Germinal center (tissue), 1 donor: ENCODE measurements at regions not wholly inside any gene's neighbourhood (a gene's known extent, or its start where the extent isn't known, plus 50 kb on each side); places are given as distances from the start of the nearest gene placed in this dataset.

Experiments
- DNase-seq: peaks from one replicate; pipeline ENCODE4 v3.0.0; 2012; ENCODE audit warnings: mixed read lengths, low spot score

DNA sequence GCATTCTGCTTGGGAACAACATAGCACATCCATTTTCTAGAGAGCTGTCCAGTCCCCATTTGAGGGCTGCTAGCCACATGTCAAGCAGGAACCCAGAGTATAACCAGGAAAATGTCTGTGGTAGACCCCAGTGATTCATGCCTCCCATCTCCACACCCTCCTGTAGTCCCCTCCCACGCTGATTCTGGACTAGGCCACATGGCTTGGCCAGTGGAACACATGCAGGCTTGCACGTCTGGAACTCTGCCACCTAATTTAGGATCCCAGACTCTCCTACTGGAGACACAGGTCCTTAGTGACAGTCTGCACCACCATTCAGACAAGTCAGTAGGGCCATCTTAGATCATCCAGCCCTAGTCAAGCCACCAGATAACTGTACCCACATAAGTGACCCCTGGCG, 149.8 kb downstream of the ZIC5 start:
- no peak for DNase-seq

DNA sequence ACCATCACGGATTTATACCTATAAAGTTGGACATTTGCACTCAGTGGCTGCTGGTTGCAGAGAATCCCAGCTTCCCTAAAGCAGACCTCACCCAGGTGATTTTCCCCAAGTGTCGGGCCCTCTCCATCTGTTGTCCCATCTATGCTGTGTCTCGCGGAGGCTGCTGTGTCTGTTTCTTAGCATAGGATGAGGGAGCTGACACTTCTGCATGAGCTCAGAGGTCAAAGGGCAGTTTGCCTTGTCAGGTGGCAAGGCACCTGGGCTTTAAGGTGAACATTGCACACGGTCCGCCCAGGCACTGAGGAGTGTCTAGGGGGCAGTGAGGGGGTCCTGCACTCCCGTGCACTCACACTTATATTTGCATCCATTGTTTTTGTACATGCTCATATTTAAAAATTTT, 151.6 kb downstream of the ZIC5 start:
- DNase-seq = no peak

DNA sequence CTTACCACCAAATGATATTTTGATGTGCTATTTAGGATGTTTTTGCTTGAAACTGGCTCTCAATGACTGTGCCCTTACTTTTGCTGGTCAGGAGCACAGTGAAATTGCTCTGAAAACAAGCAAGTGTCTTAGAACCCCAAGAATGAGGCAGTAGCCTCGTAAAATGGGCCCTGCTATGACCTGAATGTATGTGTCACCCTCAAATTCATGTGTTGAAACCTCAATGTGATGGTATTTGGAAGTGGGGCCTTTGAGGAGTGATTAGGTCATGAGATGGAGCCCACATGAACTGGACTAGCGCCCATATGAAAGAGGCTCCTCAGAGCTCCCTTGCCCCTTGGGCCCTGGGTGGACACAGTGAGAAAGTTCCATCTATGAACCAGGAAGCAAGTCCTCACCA, 155.2 kb downstream of the ZIC5 start:
- no peak for DNase-seq

DNA sequence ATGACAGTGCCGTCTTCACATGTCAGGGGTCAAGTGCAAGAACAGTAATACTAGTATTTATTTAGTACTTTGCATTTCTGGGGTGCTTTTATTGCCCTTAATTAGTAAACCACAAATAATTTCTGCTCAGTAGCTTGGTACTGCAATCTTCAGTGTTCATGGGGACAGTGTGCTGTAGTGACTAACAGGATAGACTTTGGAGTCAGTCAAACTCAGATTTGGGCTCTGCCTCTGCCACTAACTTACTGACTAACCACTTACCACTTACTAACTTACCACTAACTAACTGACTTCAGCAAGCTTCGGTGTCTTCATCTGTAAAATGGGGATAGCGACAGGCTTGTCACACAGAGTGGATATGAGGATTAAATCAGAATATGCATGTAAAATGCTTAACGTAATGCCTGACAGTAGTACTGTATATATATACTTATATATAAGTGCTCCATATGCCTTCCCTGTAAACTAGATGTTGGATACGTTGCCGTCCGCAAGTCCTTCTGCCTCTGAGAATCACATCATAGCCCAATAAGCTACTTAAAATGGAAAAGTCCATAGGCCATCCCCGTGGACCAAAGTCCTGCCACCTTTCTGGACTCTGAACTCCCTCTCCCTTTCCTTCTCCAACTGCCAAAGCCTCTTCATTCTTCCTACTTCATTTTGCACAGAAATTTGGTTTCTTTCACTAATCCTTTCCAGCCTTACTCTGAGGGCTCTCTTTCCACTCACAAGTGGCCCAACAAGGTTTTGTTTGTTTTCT, 158.1 kb downstream of the ZIC5 start:
- no peak for DNase-seq

DNA sequence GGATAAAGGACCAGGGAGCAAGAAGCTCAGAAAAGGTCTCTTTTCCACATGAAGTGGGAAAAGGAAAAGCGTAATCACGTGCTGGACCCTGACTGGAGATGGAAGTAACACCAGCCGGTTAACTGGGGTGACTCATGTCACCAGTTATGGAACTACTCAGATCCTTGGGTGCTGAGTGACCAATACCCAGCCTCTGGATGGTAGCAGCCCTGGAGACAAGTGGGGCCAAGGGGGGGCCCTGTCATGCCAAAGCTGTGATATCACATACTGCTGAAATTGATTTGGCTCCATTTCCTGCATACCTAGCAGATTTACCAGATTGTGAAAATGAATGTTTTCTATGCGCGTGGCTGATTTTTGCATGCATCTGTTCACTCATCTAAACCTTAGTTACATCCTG, 158.9 kb downstream of the ZIC5 start:
- DNase-seq = no peak

DNA sequence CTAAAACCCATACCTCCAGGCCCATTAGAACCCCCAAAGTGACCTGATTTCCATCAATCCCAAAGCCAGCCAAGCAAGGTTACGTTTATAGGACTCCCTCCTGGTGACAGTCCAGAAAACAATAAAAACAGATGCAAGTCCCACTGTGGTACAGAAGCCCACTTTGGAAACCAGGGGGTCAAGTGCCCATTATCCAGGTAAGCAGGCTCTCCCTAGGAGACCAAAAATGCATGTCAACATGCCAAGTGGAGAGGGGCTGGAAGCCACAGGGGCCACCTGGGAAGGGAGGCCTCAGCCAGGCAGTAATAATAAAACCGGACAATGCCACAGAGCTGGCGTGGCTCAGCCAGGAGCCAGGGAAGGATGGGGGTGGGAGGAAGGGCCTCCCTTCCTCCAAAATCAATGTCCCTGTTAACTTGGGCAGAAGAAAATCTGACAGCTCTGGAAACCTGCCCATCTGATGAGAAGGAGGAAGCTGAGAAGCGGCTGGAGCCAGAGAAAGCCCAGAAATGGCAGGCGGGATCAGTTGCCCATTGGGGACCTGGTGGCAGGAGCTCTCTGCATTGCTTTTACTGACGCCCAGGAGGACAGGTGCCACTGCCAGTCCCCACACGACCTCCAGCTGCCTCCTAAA, 160.4 kb downstream of the ZIC5 start:
- no peak for DNase-seq

DNA sequence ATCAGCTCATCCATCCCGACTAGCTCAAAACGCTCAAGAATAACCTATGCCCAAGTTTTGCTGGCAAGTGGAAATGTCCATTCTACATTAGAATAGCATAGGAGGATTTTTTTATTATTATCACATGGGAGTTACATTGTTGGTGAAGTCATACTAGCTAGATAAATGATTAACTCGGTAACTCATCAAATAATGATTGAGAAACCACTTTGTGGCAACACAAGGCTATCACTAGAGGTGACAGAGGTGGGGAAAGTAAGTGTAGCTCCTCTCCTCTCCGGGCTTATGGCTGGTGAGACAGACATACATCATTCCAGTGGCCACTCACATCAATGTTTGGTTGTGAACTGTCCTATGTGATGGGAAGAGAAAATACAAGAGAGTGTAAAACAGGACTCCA, 161.6 kb downstream of the ZIC5 start:
- DNase-seq = no peak

DNA sequence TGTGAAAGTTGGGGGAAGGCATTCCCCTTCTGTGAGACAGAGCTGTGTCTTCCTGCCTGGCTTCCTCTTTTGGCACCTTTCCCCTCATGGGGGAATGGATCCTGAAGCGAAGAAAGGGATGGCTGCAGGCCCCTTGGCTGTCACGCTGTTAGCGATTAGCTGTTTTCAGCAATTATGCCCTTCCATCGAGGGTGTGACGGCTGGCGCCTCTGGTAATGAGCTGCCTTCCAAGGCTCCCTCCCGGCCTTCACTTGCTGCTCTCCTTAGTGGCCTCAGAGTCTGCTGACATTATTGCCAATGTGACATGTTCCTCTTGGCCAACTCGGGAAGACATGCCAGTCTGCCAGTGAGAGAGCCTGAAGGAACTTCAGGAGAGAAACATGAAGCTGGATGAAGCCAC, 162.1 kb downstream of the ZIC5 start:
- DNase-seq = no peak

DNA sequence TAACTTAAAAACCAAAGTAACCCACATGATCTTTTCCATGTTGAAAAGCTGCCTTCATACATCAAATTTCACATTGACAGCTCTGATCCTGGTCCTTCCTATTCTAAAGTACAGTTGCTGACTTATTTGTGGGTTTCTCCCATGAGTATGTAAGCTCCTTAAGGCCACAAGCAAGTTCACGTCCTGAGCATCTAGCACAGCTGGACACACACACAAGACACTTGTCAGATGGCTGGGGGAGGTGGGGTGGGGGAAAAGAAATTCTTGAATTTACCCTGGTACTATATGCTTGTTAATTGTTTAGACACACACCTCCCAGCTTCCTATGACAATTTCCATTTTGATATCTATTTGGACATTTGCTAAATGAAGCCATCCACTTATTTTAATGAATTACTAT, 162.8 kb downstream of the ZIC5 start:
- no peak for DNase-seq

DNA sequence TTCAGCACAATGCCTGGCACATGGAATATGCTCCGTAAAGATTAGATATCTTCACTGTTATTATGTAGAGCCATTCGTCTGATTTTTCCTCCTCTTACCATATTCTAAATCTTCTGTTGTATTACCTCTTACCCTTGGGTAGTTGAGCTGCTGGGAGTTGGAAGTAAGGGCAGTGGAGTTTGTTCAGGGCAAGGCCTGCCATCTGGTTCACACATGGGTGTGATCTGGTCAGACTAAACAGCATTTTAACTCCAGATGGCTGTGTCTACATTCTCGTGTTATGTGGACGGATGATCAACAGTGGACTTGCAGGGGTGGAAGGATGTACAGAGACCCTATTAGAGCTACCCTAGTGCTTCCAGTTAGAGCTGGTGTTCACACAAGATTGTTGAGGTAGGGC, 164.9 kb downstream of the ZIC5 start:
- DNase-seq = no peak

DNA sequence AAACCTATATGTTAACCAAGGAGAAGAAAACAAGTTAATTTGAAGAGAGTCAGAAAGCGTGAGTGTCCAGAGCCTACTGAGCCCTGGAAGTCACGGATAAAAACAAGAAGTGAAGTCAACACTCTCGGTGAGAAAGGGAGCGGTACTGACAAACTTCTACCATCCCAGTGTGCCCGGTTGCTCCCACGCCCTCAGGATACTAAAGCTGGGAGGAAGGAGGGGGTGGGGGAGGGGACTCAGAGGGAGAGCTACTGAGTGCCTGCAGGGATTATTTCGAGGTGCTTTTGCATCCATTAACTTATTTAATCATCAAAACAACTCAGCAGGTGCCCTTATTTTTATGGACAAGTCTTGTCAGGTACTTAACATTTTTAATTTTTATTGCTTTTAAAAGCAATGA, 166.2 kb downstream of the ZIC5 start:
- no peak for DNase-seq

DNA sequence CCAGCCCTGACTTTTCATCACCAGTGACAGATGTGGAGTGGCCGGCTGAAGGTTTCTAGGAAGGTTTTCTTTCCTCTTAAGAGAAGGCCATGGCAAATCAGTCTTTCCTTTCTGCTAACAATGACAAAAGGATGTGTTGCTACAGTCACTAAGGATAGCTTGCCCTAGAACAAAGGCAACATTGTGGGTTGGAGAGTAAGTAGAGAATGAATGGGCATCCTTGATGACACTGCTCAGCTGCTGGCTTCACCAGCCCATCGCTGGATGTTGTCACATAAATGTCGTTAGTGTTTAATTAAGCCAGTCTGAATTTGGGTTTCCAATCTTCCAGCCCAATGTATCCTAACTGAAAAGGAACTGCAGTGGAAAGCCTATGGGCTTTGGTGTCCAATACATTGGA, 168.4 kb downstream of the ZIC5 start:
- DNase-seq = no peak

DNA sequence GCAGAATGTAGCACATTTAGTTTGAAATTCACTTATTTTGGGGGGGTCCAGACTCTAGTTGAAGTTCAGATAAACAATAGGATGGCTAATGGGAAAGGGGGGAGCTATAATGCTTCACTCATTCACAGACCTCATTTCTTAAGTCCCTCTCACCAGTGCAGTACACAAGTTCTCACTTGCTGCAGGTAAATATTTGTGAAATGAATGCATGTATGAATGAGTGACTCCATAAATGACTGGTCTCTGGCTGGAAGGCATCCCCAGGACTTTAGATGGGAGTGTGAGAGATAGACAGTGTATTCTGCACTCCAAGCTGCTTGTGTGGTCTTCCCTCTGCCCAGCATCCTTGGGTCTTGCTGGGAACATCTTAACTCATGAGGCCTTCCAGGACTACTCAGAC, 169.2 kb downstream of the ZIC5 start:
- no peak for DNase-seq

DNA sequence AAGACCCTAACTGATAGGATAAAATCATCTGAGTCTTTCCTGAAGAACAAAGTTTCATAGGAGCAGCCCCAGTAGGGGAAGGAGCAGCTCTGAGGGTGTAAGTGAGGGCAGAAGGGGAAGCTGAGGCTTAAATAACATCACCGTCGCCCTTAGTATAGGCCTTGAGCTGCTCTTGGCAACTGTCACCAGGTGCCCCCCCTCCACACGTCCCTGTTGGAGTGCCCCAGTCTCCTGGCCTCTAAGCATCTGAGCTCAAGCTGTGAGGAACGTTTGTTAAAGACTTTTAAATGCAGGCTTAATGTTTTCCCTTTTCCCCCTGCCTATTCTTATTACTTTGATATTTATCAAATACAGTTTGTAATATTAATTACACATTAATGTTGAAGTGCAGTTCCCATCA, 170.6 kb downstream of the ZIC5 start:
- DNase-seq = no peak

DNA sequence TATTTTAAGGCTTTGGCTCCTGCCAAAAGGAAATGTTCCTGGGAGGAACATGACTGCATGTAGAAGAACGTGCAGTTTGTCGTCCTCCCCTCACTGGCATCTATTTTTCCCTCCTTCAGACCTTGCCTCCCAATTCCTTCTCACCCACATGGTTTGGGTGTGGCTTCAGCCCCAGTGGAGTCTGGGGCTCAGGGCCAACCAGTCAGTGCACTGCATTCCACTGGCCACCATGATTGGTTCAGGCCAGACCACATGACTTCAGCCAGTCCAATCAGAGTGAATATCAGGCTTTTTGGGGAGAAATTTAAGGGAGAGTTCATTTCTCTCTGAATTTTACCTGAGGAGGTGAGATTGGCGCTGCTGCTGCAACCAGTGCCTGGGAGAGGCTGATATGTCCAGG, 171.6 kb downstream of the ZIC5 start:
- DNase-seq = no peak

DNA sequence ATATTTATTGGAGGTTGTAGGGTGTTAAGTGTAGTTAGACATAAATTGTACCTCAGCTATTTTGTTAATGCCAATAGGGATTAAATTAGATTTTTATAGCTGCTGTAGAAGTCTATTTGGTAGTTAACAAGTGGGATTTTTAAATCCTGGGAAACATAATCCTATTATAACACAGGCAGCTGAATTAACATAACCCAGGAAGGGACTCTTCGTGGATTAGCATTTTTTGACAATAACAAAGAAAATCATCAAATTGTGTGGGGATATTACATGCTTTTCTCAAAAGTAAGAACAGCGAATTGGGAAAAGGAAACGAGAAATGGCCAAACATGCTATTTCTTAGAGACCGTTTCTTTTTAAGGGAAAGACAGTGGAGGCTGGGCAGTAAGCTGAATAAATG, 172.8 kb downstream of the ZIC5 start:
- DNase-seq = no peak

DNA sequence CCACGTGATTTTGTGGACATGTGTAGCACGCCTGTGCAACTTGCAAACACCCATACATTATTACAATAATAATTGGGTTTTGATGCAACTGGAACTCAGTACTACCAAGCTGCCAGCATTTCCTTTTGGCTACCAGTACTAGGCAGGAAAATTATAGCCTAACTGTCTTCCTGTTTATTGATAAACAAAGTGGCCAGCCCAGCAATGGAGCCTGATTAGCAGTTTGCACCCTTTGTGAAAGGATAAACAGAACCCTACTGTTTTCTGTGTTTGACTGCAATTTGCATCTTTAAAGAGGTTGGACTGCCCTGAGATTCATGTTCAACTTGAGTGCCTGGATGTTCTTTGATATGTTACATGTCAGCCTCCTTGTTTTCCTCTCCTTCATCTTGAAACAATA, 173.9 kb downstream of the ZIC5 start:
- no peak for DNase-seq

DNA sequence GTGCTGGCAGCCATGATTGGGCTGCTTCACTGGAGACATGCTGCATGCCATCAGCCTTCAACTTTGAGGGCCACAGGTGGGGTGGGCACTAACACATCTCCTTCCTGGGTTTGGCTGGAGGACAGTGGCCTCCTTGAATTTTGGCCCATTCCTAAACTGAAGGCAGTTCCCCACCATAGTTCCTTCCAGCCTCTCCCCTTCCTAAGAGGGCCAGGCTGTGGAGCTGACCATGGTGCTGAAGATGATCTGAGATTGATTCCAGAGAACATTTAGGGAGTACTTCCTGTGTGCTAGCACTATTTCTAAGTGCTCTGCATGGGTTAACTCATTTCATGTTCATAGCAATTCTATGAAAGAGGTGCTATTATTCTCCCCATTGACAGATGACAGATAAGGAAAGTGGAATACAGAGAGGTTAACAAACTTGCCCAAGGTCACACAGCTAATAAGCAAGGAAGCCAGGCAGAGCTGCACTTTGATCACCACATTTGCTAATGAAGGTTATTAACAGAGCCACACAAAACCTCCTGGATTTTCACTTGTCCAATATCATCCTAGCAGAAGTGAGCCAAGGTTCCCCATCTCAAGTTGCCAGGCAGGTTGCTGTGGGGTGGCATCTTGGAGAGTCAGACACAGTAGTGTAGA, 175.3 kb downstream of the ZIC5 start:
- no peak for DNase-seq

DNA sequence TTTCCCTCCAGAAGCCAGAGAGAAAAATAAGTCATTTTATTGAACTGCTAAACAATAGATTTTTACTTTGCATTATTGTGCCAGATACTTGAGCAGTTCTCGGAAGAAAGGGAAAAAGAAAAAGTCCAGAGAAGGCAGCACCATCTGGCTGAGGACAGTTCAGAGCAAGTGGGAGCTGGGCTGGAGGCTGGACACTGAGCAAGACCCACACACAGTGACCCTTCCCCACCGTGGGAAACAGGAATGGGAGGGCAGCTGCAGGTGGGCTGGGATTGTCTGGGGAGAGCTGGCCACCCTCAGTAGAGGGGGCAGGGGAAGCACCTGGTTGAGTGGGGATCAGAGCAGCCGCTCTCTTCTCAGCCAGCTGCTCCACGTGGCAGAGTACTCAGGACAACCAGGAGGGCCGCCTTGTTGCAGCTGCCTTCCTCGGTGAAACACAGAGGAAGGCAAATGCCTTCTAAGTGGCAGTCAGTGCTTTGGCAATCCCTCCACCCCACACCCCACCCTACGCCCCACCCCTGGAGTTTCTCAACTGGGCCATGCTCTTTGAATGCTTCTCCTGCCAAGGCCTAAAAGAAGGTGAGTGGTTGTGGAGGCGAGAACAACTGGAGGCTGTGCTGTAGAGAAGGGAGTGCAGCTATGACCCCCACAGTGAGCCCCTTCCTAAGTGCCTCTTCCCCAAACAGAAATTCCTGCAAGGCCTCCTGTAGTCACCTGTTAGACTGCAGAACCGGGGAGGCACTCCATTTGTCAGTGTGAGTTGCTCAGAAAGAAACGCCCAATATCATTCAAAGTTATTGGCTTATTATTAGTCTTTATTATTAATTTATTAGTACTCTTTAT, 179.3 kb downstream of the ZIC5 start:
- DNase-seq = no peak

DNA sequence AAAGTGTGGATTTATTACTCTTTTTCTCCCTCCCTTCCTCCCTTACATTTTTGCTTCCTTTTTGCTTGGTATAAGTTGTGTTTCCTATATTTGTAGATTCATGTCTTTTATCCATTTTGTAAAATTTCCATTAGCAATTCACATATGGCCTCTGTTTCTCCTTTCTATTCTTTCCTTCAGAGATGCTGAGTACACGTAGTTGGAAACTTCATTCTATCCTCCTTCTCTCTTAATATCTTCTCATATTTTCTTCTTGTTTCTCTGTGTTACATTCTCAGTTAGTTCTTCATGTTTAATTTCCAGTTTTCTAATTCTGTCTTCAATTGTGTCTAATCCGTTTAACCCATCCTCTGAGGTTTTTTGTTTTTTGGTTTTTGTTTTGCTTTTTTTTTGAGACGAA, 188.9 kb downstream of the ZIC5 start:
- no peak for DNase-seq

DNA sequence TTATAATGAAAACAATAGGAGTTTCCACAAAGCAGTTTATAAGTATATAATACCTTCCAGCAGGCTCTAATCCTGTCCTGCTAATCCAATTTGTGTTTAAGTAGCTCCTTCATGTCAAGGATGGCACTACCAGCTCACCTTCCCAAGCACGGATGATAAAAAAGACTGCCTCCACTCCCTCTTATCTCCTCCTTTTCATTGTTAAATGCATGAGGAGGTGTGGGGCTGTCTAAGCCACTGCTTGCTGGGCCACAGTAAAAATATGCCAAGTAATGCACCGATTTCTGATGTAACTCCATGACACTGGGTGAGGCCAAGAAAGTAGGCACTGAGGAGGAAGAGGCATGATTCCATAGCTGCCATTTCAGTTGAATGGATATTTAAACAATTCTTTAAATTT, 193.1 kb downstream of the ZIC5 start:
- DNase-seq = no peak

DNA sequence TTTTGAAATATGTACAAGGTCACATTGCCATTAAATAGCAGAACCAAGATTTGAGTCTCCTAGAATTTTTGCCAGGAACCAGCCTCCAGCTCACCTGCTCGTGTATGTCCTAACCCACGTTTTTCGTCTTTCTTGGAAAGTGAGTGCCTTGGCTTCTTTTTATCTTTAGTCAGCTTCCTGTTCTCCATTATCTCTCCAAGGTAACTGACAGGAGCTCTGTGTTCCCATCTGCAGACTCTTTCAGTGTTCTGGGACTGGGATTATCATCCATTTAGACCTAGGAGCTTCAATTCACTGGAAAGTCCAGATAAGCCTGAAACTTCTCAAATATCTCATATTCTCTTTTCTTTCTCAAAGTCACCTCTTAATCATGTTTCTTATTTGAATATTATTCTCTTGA, 193.7 kb downstream of the ZIC5 start:
- DNase-seq = no peak

DNA sequence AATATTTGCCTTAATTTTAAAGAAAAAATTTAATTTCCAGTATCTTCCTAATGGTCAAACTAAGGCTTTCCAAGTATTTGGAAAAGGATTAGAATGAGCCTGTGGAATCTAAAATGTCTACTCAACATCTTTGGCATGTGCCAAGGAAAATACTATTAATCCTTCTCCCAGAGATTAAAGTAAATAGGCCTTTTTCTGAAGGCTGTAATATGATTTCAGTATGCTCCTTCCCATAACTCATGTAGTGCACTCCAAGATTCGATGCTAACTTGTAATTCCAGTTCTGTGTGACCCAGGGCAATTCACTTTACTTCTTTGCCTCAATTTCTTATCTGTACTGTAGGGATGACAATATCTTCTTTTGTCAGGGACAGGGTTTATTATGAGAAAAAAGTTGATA, 196.9 kb downstream of the ZIC5 start:
- no peak for DNase-seq
